Smooth muscle cell of the brain vasculature (primary cell): ENCODE measurements at regions not wholly inside any gene's neighbourhood (a gene's known extent, or its start where the extent isn't known, plus 50 kb on each side); places are given as distances from the start of the nearest gene placed in this dataset.
"Not testable (repeated sequence)": the region's sequence is repeated elsewhere in the genome, so short reads cannot be mapped to it uniquely, and the experiment has no call there.

Experiments
- DNase-seq: peaks from one replicate; pipeline ENCODE4 v3.0.0-alpha.2; 2012; ENCODE audit warnings: low read depth, low spot score

GRCh38 chr13:87976650-87977049, 305.5 kb downstream of the SLITRK5 start:
- DNase-seq = not testable (repeated sequence)

- DNase-seq = no peak
Observed at GRCh38 chr13:87981416-87981815, 310.2 kb downstream of the SLITRK5 start.

GRCh38 chr13:87982400-87982799, 311.2 kb downstream of the SLITRK5 start:
- DNase-seq = no peak

- DNase-seq = no peak
Observed at GRCh38 chr13:87986639-87987250, 315.6 kb downstream of the SLITRK5 start.

- DNase-seq = no peak
Observed at GRCh38 chr13:87998081-87998480, 326.9 kb downstream of the SLITRK5 start.

GRCh38 chr13:87999240-87999700, 328.1 kb downstream of the SLITRK5 start:
- no peak for DNase-seq

GRCh38 chr13:87999788-88000187, 328.6 kb downstream of the SLITRK5 start:
- DNase-seq = no peak

- DNase-seq = no peak
Observed at GRCh38 chr13:88000239-88000638, 329.1 kb downstream of the SLITRK5 start.

- DNase-seq = no peak
Observed at GRCh38 chr13:88000787-88001186, 329.6 kb downstream of the SLITRK5 start.

GRCh38 chr13:88005188-88005587, 334.0 kb downstream of the SLITRK5 start:
- DNase-seq = no peak

GRCh38 chr13:88014527-88014926, 343.4 kb downstream of the SLITRK5 start:
- DNase-seq = no peak

GRCh38 chr13:88022431-88023208, 351.4 kb downstream of the SLITRK5 start:
- no peak for DNase-seq

GRCh38 chr13:88026241-88026640, 355.1 kb downstream of the SLITRK5 start:
- DNase-seq = no peak

GRCh38 chr13:88031980-88032559, 360.9 kb downstream of the SLITRK5 start:
- no peak for DNase-seq

- DNase-seq = not testable (repeated sequence)
Observed at GRCh38 chr13:88036205-88036604, 365.0 kb downstream of the SLITRK5 start.

GRCh38 chr13:88042489-88042888, 371.3 kb downstream of the SLITRK5 start:
- DNase-seq = no peak

GRCh38 chr13:88051746-88052482, 380.7 kb downstream of the SLITRK5 start:
- DNase-seq = no peak

- DNase-seq = no peak
Observed at GRCh38 chr13:88063741-88064140, 392.6 kb downstream of the SLITRK5 start.

- no peak for DNase-seq
Observed at GRCh38 chr13:88066847-88067246, 395.7 kb downstream of the SLITRK5 start.

- no peak for DNase-seq
Observed at GRCh38 chr13:88068316-88068715, 397.1 kb downstream of the SLITRK5 start.

GRCh38 chr13:88068975-88069374, 397.8 kb downstream of the SLITRK5 start:
- DNase-seq = no peak

GRCh38 chr13:88071371-88071770, 400.2 kb downstream of the SLITRK5 start:
- no peak for DNase-seq
